Skin of body (tissue), 1 donor: ENCODE measurements at regions not wholly inside any gene's neighbourhood (a gene's known extent, or its start where the extent isn't known, plus 50 kb on each side); places are given as distances from the start of the nearest gene placed in this dataset.
"Not testable (repeated sequence)": the region's sequence is repeated elsewhere in the genome, so short reads cannot be mapped to it uniquely, and the experiment has no call there.

Experiments used
- DNase-seq: peaks from one replicate; lab custom pipeline; 2025; lab: John Stamatoyannopoulos, UW

- DNase-seq = peak; percentile 30
Observed at GRCh38 chr20:23152308-23152892, 66.3 kb upstream of the CD93 start.

- DNase-seq = no peak
Observed at GRCh38 chr20:23151885-23152284, 65.8 kb upstream of the CD93 start.

GRCh38 chr20:23151008-23151703 is 65.0 kb upstream of the CD93 start:
- DNase-seq = no peak

GRCh38 chr20:23150304-23151007 is 64.3 kb upstream of the CD93 start:
- no peak for DNase-seq

- no peak for DNase-seq
Observed at GRCh38 chr20:23149623-23150279, 63.6 kb upstream of the CD93 start.

- DNase-seq = no peak
Observed at GRCh38 chr20:23148731-23149570, 62.8 kb upstream of the CD93 start.

GRCh38 chr20:23147964-23148730 is 62.0 kb upstream of the CD93 start:
- peak; percentile 23 for DNase-seq

GRCh38 chr20:23147647-23147963 is 61.5 kb upstream of the CD93 start:
- DNase-seq = no peak

GRCh38 chr20:23146857-23147637 is 60.9 kb upstream of the CD93 start:
- no peak for DNase-seq

GRCh38 chr20:23146181-23146580 is 60.1 kb upstream of the CD93 start:
- DNase-seq = no peak

- DNase-seq = no peak
Observed at GRCh38 chr20:23145281-23145700, 59.2 kb upstream of the CD93 start.

GRCh38 chr20:23144856-23145255 is 58.7 kb upstream of the CD93 start:
- no peak for DNase-seq

- no peak for DNase-seq
Observed at GRCh38 chr20:23143986-23144690, 58.0 kb upstream of the CD93 start.

GRCh38 chr20:23143098-23143497 is 57.0 kb upstream of the CD93 start:
- DNase-seq = peak; percentile 35

GRCh38 chr20:23142162-23143050 is 56.3 kb upstream of the CD93 start:
- no peak for DNase-seq

GRCh38 chr20:23141450-23142161 is 55.5 kb upstream of the CD93 start:
- DNase-seq = no peak

- DNase-seq = no peak
Observed at GRCh38 chr20:23140991-23141390, 54.9 kb upstream of the CD93 start.

- DNase-seq = not testable (repeated sequence)
Observed at GRCh38 chr20:23139984-23140383, 53.9 kb upstream of the CD93 start.
